Lung microvascular endothelial cell (primary cell): ENCODE measurements at regions not wholly inside any gene's neighbourhood (a gene's known extent, or its start where the extent isn't known, plus 50 kb on each side); places are given as distances from the start of the nearest gene placed in this dataset.
"Not testable (repeated sequence)": the region's sequence is repeated elsewhere in the genome, so short reads cannot be mapped to it uniquely, and the experiment has no call there.

Source experiments
- DNase-seq, 2 donors: peaks; one replicate each; pipeline versions ENCODE4 v3.0.0 to v3.0.0-alpha.2; 2010; ENCODE audit warnings: low read depth in 2 of 2

DNA sequence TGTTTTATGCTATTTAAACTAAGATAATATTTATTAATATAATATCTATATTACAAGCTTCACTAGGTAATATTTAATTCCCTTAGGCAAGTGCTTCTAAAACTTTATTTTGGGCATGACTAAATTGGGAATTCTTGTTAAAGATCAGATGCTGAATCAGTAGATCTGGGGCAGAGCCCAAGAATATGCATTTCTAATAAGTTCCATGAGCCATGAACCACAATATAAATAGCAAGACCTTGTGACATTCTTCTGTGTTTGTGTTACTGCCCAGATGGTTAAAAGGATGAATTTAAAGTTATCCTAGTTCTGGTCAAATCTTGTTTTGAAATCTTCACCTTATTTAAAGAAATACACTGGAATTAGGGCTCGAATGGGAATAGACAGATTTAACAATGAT, 258.4 kb upstream of the CACNA2D1 start:
- DNase-seq: no peak

DNA sequence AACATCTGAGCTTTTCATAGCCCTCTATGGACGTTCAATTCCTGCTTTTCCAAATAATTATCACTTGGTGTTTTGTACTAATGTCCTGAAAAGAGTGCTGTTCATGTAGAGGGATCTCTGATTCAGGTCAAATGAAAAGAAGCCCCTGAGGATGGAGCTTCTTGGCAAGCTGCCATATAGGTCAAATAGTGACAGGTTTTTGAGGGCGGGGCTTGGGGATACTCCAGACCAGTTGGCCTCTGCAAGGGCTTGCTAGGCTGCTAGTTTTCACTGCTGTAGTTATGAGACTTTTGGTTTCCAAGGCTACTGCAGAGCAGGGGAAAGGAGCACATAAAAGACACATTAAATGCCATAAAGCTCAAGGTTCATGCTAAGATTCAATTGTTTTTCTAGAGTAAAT, 257.2 kb upstream of the CACNA2D1 start:
- DNase-seq: no peak

DNA sequence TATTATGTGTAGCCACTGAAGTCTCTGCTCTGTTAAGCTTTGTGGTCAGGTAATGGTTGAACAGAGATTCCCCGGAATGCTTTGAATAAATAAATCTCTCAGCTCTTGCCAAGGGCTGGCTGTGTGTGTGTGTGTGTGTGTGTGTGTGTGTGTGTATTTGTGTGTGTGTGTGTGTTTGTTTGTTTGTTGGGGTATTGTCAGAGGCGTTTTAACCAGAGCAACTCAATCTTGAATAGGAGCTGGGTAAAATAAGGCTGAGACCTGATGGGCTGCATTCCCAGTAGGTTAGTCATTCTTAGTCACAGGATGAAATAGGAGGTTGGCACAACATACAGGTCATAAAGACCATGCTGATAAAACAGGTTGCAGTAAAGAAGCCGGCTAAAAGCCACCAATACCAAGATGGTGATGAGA, 256.2 kb upstream of the CACNA2D1 start:
- DNase-seq: peak; percentile 18 to 37

DNA sequence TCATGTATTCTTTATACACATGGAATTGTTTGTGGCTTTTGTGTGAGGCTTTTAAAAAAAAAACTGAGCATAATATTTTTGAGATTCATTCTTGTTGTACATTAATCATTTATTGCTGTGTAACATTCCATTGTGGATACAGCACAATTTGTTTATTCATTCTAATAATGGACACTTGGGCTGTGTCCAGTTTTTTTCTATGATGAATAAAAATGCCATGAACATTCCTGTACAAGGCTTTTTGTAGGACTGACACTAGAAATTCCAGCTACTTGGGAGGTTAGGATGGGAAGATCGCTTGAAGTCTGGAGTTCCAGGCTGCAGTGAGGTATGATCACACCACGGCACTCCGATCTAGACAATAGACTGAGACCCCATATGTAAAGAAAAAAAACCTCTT, 254.3 kb upstream of the CACNA2D1 start:
- DNase-seq: peak; percentile 9 to 61

DNA sequence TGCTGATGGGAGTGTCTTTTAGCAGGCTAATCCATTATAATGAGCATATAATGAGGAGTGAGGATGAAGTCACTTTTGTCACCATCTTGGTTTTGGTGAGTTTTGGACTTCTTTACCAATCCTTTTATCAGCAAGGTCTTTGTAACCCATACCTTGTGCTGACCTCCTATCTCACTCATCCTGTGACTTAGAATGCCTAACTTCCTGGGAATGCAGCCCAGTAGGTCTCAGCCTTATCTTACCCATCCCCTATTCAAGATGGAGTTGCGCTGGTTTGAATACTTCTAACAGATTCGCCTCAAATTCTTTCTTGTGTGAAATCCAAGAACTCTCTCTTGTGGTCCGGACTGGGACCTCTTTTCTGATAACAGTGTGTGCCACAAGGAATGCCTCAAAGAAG, 253.1 kb upstream of the CACNA2D1 start:
- no peak for DNase-seq

DNA sequence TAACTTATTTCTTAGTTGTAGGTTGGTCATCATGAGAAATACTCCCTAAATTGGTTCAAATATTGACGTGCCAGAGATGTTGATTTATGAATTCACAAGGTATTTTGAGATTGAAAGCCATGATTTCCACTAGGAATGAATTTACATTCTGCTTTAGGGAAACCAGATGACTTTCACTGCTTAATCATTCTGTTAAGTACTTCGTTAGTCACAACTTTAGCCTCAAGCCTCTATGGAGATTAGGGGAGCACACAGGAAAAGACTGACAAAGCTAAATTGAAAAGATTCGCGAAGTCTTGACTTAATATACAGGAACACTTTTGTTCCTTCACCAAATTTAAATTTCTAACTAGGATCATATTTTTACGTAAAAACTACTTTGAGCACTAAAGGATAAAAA, 250.4 kb upstream of the CACNA2D1 start:
- DNase-seq: no peak

- no peak for DNase-seq
These were observed 247.4 kb upstream of the CACNA2D1 start for GRCh38 chr7:82690929-82691328.

GRCh38 chr7:82685214-82685613, 241.6 kb upstream of the CACNA2D1 start:
- DNase-seq: no peak

DNA sequence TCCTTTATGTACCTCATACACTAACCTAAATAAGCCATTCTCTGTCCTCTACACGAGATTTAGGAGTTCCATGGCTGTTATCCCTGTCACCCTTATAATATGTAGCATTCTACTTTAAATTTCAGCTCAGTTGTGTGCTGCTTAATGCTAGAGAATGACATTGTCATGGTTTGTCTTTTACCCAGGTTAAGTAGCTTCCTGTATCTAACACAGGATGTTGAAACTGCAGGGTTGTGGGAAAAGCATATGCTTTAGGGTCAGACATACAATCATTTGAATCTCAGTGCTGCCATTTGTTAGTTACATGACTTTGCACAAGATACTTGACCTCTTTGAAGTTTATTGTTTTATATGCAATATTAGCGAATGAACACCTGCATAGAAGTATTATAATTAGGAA, 235.1 kb upstream of the CACNA2D1 start:
- no peak for DNase-seq

DNA sequence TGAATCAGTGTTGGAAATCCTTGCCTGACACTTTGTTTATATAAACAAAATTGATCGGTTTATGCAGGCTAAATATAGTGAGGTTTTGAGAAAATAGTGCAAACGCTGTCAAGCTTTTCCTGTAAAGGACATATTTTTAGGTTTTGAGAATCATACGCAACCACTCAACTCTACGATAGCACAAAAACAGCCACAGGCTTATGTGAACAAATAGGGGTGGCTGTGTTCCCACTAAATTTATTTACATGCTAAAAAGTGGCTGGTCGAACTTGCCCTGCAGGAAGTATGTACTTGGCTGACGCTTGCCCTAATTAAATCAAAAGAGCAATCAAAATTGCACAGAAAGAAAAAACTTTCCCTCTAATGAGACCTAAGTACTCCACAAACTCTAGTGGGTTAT, 234.7 kb upstream of the CACNA2D1 start:
- DNase-seq: no peak

DNA sequence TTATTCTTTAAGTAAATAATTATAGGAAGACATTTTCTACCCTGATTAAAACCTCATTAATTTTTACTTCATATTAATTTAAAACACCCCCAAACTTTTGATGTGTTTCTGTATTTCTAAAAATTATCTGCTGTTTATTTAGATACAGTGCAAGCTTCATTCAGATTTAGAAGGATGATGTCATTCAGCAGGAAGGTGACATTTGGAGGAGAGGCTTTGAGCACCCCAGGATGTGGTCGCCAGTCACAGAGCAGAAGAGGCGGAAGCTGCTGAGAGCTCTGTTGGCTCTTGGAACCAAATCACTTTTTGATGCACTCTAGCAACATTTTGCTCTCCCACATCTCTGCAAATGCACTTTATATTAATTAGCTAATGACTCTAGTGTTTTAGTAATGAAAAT, 233.9 kb upstream of the CACNA2D1 start:
- DNase-seq: peak in 1 of 2 donors; percentile 15

DNA sequence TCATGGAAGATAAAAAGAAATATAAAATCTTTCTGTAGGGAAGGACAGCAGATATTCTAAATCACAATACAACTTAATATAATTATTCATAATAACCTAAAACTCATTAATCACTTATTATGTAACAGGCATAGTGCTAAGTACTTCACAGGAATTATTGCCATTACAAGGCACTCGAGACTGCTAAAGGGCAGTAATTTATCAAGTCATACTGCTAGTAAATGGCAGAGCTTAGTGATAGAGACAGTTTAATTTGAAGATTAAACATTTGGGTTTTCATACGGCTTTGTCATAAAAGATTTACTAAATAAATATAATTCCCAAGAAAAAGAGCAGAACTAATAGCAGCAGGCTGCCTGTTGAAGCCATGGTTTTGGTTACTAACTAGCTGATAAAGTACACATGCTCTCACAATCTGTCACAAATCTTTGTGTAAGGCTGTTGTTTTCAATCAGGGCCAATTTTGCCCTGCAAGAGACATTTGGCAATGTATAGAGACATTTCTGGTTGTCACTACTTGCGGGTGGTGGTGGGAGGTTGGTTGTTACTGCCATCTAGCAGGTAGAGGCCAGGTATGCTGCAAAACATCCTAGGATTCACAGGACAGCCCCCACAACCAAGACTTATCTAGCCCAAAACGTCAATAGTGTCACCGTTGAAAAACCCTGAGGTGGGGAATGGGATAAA, 233.3 kb upstream of the CACNA2D1 start:
- no peak for DNase-seq

DNA sequence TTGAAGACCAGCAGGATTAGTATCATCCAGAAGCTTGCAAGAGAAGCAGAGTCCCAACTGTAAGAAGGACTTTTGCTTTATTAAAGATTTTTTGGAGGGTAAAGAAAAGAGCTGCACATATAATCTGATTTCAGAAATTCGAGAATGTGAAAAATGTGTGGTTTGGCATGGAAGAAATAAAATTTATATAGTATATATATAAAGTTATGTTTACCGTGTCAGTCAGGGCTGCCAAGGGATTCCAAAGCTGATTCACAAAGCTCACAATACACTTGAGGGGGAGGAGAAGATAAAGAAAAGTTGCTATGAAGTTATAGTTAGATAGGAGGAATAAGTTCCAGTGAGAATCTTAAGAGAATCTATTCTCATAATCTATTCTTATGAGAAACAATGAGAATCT, 231.8 kb upstream of the CACNA2D1 start:
- no peak for DNase-seq

DNA sequence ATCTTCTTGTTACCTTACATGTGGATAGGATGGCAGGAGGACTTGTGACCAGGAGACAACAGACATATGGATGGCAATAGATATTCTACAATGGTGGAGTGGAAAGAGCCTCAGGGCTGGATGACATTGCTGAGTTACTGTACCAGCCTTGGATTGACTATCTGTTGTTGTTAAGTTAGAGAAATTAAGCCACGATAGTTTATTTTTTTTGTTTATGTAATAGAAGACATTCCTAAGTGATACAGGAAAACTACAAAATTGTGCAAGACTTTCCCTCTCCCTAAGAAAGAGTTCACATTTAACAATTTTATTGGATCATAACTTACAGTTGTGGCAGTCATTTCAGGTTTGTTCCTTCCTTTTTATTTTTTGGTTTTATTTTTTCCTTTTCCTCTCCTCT, 230.7 kb upstream of the CACNA2D1 start:
- DNase-seq: no peak

DNA sequence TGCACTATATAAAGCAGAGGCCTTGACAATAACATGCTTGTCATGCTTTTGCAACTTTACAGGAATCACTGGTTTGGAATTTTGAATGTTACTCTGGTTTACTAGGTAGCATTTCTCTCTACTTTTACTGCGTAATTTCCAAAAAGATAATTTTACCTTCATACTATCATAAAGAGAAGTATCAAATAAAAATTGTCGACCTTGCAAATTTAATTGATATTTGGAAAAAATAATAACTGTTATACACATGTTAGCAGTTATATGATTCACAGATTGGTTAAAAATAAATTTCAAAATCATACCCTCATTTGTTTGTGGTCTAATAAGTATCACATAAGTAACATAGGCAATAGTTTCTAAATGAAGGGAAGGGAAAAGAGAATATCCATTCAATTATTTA, 228.5 kb upstream of the CACNA2D1 start:
- DNase-seq: no peak

GRCh38 chr7:82669141-82669540, 225.6 kb upstream of the CACNA2D1 start:
- DNase-seq: no peak

GRCh38 chr7:82668676-82669075, 225.1 kb upstream of the CACNA2D1 start:
- DNase-seq: no peak

- peak in 1 of 2 donors; percentile 77 for DNase-seq
These were observed 222.5 kb upstream of the CACNA2D1 start for GRCh38 chr7:82665966-82666507.

DNA sequence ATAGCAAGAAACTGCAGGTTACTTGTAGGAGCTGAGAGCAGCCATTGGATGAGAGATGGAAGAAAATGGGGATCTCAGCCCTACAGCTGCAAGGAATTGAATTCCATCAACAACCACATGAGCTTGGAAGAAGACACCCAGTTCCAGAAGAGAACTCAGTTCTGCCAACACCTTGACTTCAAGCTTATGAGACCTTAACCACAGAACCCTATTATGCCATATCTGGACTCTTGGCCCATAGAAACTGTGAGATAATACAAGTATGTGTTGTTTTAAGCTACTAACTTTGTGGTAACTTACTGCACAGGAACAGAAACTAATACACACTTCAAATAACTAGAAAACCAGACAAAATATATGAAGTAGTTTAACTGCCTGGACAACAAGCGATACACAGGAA, 212.4 kb upstream of the CACNA2D1 start:
- no peak for DNase-seq

GRCh38 chr7:82650095-82650494, 206.5 kb upstream of the CACNA2D1 start:
- not testable (repeated sequence) for DNase-seq

- no peak for DNase-seq
These were observed 190.0 kb upstream of the CACNA2D1 start for GRCh38 chr7:82633592-82633991.

GRCh38 chr7:82631998-82632397, 188.4 kb upstream of the CACNA2D1 start:
- no peak for DNase-seq

DNA sequence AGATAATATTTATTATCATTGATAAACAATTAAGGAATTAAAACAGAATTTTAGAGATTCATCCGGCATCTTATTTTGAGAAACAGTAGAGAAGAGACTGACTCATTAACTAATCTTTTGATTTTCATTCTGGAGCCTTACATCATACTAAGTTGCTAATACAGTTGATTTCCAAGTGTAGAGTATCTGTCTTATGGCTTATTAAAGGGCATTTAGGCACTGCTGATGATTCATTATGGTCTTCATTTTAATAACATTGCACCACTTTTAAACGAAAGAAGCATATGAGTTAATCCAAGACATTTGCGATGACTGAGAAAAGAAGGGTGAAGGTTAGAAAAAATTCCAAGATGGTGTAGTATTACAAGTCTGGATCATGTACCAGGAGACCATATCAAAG, 186.0 kb upstream of the CACNA2D1 start:
- no peak for DNase-seq

GRCh38 chr7:82625377-82625776, 181.8 kb upstream of the CACNA2D1 start:
- DNase-seq: no peak
